H1 (cell line): ENCODE measurements at regions not wholly inside any gene's neighbourhood (a gene's known extent, or its start where the extent isn't known, plus 50 kb on each side); places are given as distances from the start of the nearest gene placed in this dataset.

Experiments
- CBX8 ChIP-seq: fragments of 300-800, 300-1000 bp; sonication (generic); IDR thresholded peaks from 2 replicates; pipeline ENCODE4 v1.7.1; 2016; ENCODE audit warnings: low read depth, low read length, borderline replicate concordance
- CEBPB ChIP-seq: IDR thresholded peaks from 2 replicates; pipeline ENCODE4 v1.6.1; 2012; ENCODE audit warnings: low read depth, low read length
- EZH2 ChIP-seq: fragments of 200-600 bp; sonication (generic); IDR thresholded peaks from 2 replicates; pipeline ENCODE4 v1.7.1; 2012; ENCODE audit warnings: low read depth, mild to moderate bottlenecking, moderate library complexity, low read length, inconsistent platforms; ENCODE audit not compliant: severe bottlenecking
- GTF2F1 ChIP-seq: IDR thresholded peaks from 2 replicates; pipeline ENCODE4 v1.6.1; 2012; ENCODE audit warnings: low read depth, low read length, improper control_type of control experiment, borderline replicate concordance
- HDAC2 ChIP-seq, 2 experiments: fragments of 300-600 bp in 1 of 2; sonication (generic) in 1 of 2; IDR thresholded peaks; 2 replicates each; pipeline ENCODE4 v1.6.1; 2011 to 2012; ENCODE audit warnings: low read depth in 2 of 2, low read length in 2 of 2, mild to moderate bottlenecking in 2 of 2, moderate library complexity in 2 of 2, borderline replicate concordance in 1 of 2, inconsistent platforms in 1 of 2
- JUND ChIP-seq: IDR thresholded peaks from 2 replicates; pipeline ENCODE4 v1.6.1; 2011; ENCODE audit warnings: mild to moderate bottlenecking, improper control_type of control experiment, low read length
- POLR2A ChIP-seq, 2 experiments: IDR thresholded peaks; 1 replicate in 1 of 2; 2 replicates in 1 of 2; pipeline ENCODE4 v1.6.1; 2011; ENCODE audit warnings: low read depth in 2 of 2, low read length in 2 of 2, mild to moderate bottlenecking in 2 of 2; ENCODE audit errors: control extremely low read depth in 1 of 2
- SAP30 ChIP-seq: fragments of 300-600 bp; sonication (generic); IDR thresholded peaks from 2 replicates; pipeline ENCODE4 v1.7.1; 2012; ENCODE audit warnings: low read length, moderate library complexity, mild to moderate bottlenecking, inconsistent platforms; ENCODE audit not compliant: insufficient read depth, insufficient replicate concordance
- TAF1 ChIP-seq: IDR thresholded peaks from 2 replicates; pipeline ENCODE4 v1.6.1; 2011; ENCODE audit warnings: mild to moderate bottlenecking, low read depth, low read length
- TF ChIP-seq, protein P1 (sequence below): IDR thresholded peaks from 2 replicates; pipeline ENCODE4 v1.6.1; 2012; ENCODE audit warnings: inconsistent platforms
- TF ChIP-seq, protein P2 (sequence below), 3 experiments: IDR thresholded peaks; 1 replicate in 2 of 3; 2 replicates in 1 of 3; pipeline versions ENCODE4 v1.5.1 to v1.6.1; 2011; ENCODE audit warnings: low read length in 3 of 3, mild to moderate bottlenecking in 3 of 3, inconsistent platforms in 2 of 3, low read depth in 1 of 3, moderate library complexity in 1 of 3; ENCODE audit not compliant: insufficient read depth in 1 of 3; ENCODE audit errors: control extremely low read depth in 1 of 3

GRCh38 chr11:8839957-8840945 lies 70.7 kb upstream of the AKIP1 start:
- TF ChIP-seq SAP30 (no peak), POLR2A (IDR thresholded peaks at IDR 0.05; ENCODE audit: control extremely low read depth in 1 of 2, low read depth in 2 of 2, low read length in 2 of 2) (peak; percentile 47 to 73), JUND (no peak), CBX8 (no peak), CEBPB (no peak), HDAC2 (IDR thresholded peaks at IDR 0.05; ENCODE audit: borderline replicate concordance in 1 of 2, low read depth in 2 of 2, low read length in 2 of 2) (no peak), GTF2F1 (no peak), TAF1 (peak; percentile 67), EZH2 (no peak)
- TF ChIP-seq, protein P1, sequence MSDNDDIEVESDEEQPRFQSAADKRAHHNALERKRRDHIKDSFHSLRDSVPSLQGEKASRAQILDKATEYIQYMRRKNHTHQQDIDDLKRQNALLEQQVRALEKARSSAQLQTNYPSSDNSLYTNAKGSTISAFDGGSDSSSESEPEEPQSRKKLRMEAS, result no peak
- TF ChIP-seq, protein P2, sequence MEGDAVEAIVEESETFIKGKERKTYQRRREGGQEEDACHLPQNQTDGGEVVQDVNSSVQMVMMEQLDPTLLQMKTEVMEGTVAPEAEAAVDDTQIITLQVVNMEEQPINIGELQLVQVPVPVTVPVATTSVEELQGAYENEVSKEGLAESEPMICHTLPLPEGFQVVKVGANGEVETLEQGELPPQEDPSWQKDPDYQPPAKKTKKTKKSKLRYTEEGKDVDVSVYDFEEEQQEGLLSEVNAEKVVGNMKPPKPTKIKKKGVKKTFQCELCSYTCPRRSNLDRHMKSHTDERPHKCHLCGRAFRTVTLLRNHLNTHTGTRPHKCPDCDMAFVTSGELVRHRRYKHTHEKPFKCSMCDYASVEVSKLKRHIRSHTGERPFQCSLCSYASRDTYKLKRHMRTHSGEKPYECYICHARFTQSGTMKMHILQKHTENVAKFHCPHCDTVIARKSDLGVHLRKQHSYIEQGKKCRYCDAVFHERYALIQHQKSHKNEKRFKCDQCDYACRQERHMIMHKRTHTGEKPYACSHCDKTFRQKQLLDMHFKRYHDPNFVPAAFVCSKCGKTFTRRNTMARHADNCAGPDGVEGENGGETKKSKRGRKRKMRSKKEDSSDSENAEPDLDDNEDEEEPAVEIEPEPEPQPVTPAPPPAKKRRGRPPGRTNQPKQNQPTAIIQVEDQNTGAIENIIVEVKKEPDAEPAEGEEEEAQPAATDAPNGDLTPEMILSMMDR (IDR thresholded peaks at IDR 0.05; ENCODE audit: control extremely low read depth in 1 of 3, insufficient read depth in 1 of 3, low read depth in 1 of 3, low read length in 3 of 3), result no peak
